ENCODE measurements at regions not wholly inside any gene's neighbourhood (a gene's known extent, or its start where the extent isn't known, plus 50 kb on each side); places are given as distances from the start of the nearest gene placed in this dataset.

- Mint-ChIP-seq H3K27ac (peak overlapping the region; percentile 31), H3K27me3 (ENCODE audit: insufficient read depth, low read depth) (peaks cover 2% of the 10 kb centered on the region), H3K36me3 (no peaks in the 10 kb centered on the region), H3K4me3 (no peak overlapping the region), H3K9me3 (peaks cover 10% of the 10 kb centered on the region), H3K4me1 (peaks cover 4% of the 10 kb centered on the region)
- Histone ChIP-seq H2AFZ (replicated peaks) (no peak overlapping the region), H3K9me3 (ENCODE audit: low read depth) (no peaks in the 10 kb centered on the region), H3K4me3 (no peak overlapping the region), H3K4me2 (no peak overlapping the region), H3K4me1 (no peaks in the 10 kb centered on the region), H3K36me3 (no peaks in the 10 kb centered on the region), H3K27me3 (no peaks in the 10 kb centered on the region), H3K9ac (no peak overlapping the region), H3F3A (ENCODE audit: low read depth) (no peaks in the 10 kb centered on the region), H3K79me2 (ENCODE audit: low read depth) (no peaks in the 10 kb centered on the region), H4K20me1 (ENCODE audit: low read depth) (no peaks in the 10 kb centered on the region), H3K27ac (no peak overlapping the region)
- DNase-seq (ENCODE audit: low spot score) = no peak
- TF ChIP-seq CTCF (IDR thresholded peaks at IDR 0.05) = no peak
- no peak for TF ChIP-seq EZH2 (IDR thresholded peaks at IDR 0.05)
- no peak for TF ChIP-seq EZH2phosphoT487 (IDR thresholded peaks at IDR 0.05)
These were observed 65.6 kb downstream of the ANXA2R start for GRCh38 chr5:42974536-42974935.

- peaks cover 2% of the 10 kb centered on the region for H3K27me3 Mint-ChIP-seq (ENCODE audit: insufficient read depth, low read depth)
- H3K27ac ChIP-seq = no peak overlapping the region
- TF ChIP-seq CTCF (IDR thresholded peaks at IDR 0.05) (peak; percentile 31), EZH2phosphoT487 (IDR thresholded peaks at IDR 0.05) (no peak)
- no peak overlapping the region for H3K27ac Mint-ChIP-seq
- H3K4me2 ChIP-seq = no peak overlapping the region
- H3K4me3 Mint-ChIP-seq = no peak overlapping the region
- no peaks in the 10 kb centered on the region for H4K20me1 ChIP-seq (ENCODE audit: low read depth)
- peak; percentile 18 for DNase-seq (ENCODE audit: low spot score)
- no peaks in the 10 kb centered on the region for H3K36me3 Mint-ChIP-seq
- H3K4me3 ChIP-seq = no peak overlapping the region
- no peaks in the 10 kb centered on the region for H3K9me3 Mint-ChIP-seq
- H3F3A ChIP-seq (ENCODE audit: low read depth) = no peaks in the 10 kb centered on the region
- H3K79me2 ChIP-seq (ENCODE audit: low read depth) = no peaks in the 10 kb centered on the region
- H3K4me1 ChIP-seq = no peaks in the 10 kb centered on the region
- no peak overlapping the region for H3K9ac ChIP-seq
- H3K36me3 ChIP-seq = no peaks in the 10 kb centered on the region
- peaks cover 4% of the 10 kb centered on the region for H3K4me1 Mint-ChIP-seq
- H3K27me3 ChIP-seq = no peaks in the 10 kb centered on the region
- no peaks in the 10 kb centered on the region for H3K9me3 ChIP-seq (ENCODE audit: low read depth)
- no peak overlapping the region for H2AFZ ChIP-seq (replicated peaks)
These were observed 69.2 kb downstream of the ANXA2R start for GRCh38 chr5:42970636-42971559.

- no peaks in the 10 kb centered on the region for H3K27me3 ChIP-seq
- no peaks in the 10 kb centered on the region for H3K9me3 ChIP-seq (ENCODE audit: low read depth)
- Mint-ChIP-seq H3K36me3 (no peaks in the 10 kb centered on the region), H3K4me1 (no peaks in the 10 kb centered on the region), H3K4me3 (no peak overlapping the region), H3K9me3 (no peaks in the 10 kb centered on the region), H3K27ac (no peak overlapping the region), H3K27me3 (ENCODE audit: insufficient read depth, low read depth) (no peaks in the 10 kb centered on the region)
- no peak overlapping the region for H3K27ac ChIP-seq
- no peaks in the 10 kb centered on the region for H3K79me2 ChIP-seq (ENCODE audit: low read depth)
- no peak overlapping the region for H3K4me3 ChIP-seq
- no peaks in the 10 kb centered on the region for H3K4me1 ChIP-seq
- no peaks in the 10 kb centered on the region for H3K36me3 ChIP-seq
- H3K4me2 ChIP-seq = no peak overlapping the region
- H4K20me1 ChIP-seq (ENCODE audit: low read depth) = no peaks in the 10 kb centered on the region
- TF ChIP-seq EZH2phosphoT487 (IDR thresholded peaks at IDR 0.05) = no peak
- TF ChIP-seq EZH2 (IDR thresholded peaks at IDR 0.05) = no peak
- TF ChIP-seq CTCF (IDR thresholded peaks at IDR 0.05) = no peak
- DNase-seq (ENCODE audit: low spot score) = no peak
- H2AFZ ChIP-seq (replicated peaks) = no peak overlapping the region
- no peak overlapping the region for H3K9ac ChIP-seq
- no peaks in the 10 kb centered on the region for H3F3A ChIP-seq (ENCODE audit: low read depth)
These were observed 74.2 kb downstream of the ANXA2R start for GRCh38 chr5:42965934-42966333.
